GM23338 (cell line): ENCODE measurements at regions not wholly inside any gene's neighbourhood (a gene's known extent, or its start where the extent isn't known, plus 50 kb on each side); places are given as distances from the start of the nearest gene placed in this dataset.

Source experiments
- ATAC-seq: fragments of 200-7000 bp; cut with Tn5 transposase; 3 replicates; pipeline ENCODE4 v1.9.1; 2020
- DNase-seq: peaks from one replicate; pipeline ENCODE4 v3.0.0-alpha.2; 2015; ENCODE audit warnings: low spot score
- H2AFZ ChIP-seq: fragments of 200-600 bp; sonication (generic); 2 replicates; pipeline ENCODE4 v1.8.0; 2016; ENCODE audit warnings: antibody characterized with exemption, mild to moderate bottlenecking, moderate library complexity
- H3F3A ChIP-seq: fragments of 200-600 bp; sonication (generic); replicated peaks from 2 replicates; pipeline ENCODE4 v1.8.0; 2017; ENCODE audit warnings: antibody characterized with exemption, mixed run types, low read depth
- H3K27ac ChIP-seq: fragments of 200-600 bp; sonication (generic); 2 replicates; pipeline ENCODE4 v1.6.1; 2016; ENCODE audit warnings: low read depth
- H3K27me3 ChIP-seq: fragments of 200-600 bp; sonication (generic); 2 replicates; pipeline ENCODE4 v1.8.0; 2016; ENCODE audit warnings: mild to moderate bottlenecking, mixed run types, moderate library complexity; ENCODE audit not compliant: insufficient read depth
- H3K36me3 ChIP-seq: fragments of 200-600 bp; sonication (generic); 2 replicates; pipeline ENCODE4 v1.8.0; 2016; ENCODE audit warnings: mild to moderate bottlenecking; ENCODE audit not compliant: insufficient read depth
- H3K4me1 ChIP-seq: fragments of 200-600 bp; sonication (generic); 2 replicates; pipeline ENCODE4 v1.8.0; 2016; ENCODE audit warnings: mild to moderate bottlenecking, moderate library complexity; ENCODE audit not compliant: insufficient read depth
- H3K4me2 ChIP-seq: fragments of 200-600 bp; sonication (generic); 2 replicates; pipeline ENCODE4 v1.7.1; 2017; ENCODE audit warnings: mixed run types
- H3K4me3 ChIP-seq: fragments of 200-600 bp; sonication (generic); 2 replicates; pipeline ENCODE4 v1.6.1; 2016; ENCODE audit warnings: mixed run types
- H3K79me2 ChIP-seq: fragments of 200-600 bp; sonication (generic); replicated peaks from 2 replicates; pipeline ENCODE4 v1.8.0; 2017; ENCODE audit warnings: mild to moderate bottlenecking; ENCODE audit not compliant: insufficient read depth
- H3K9me2 ChIP-seq: fragments of 200-600 bp; sonication (generic); 2 replicates; pipeline ENCODE4 v1.8.0; 2017; ENCODE audit not compliant: insufficient read depth
- H4K20me1 ChIP-seq: fragments of 200-600 bp; sonication (generic); replicated peaks from 2 replicates; pipeline ENCODE4 v1.8.0; 2017; ENCODE audit warnings: mild to moderate bottlenecking; ENCODE audit not compliant: insufficient read depth
- H3K27ac Mint-ChIP-seq: 2 replicates; pipeline ENCODE4 v1.8.0; 2020; ENCODE audit warnings: inconsistent platforms, mild to moderate bottlenecking, moderate library complexity, mixed read lengths
- H3K27me3 Mint-ChIP-seq: 3 replicates; pipeline ENCODE4 v1.8.0; 2022; ENCODE audit warnings: low read depth, mild to moderate bottlenecking, moderate library complexity, mixed read lengths, inconsistent platforms; ENCODE audit not compliant: insufficient read depth, poor library complexity
- H3K36me3 Mint-ChIP-seq: 3 replicates; pipeline ENCODE4 v1.8.0; 2021; ENCODE audit warnings: low read depth, mild to moderate bottlenecking, inconsistent platforms, moderate library complexity, mixed read lengths
- H3K4me1 Mint-ChIP-seq: 3 replicates; pipeline ENCODE4 v1.8.0; 2020; ENCODE audit warnings: mild to moderate bottlenecking, inconsistent platforms, mixed read lengths
- H3K4me3 Mint-ChIP-seq: 3 replicates; pipeline ENCODE4 v1.8.0; 2021; ENCODE audit warnings: moderate library complexity, mild to moderate bottlenecking, inconsistent platforms, mixed read lengths
- H3K9me3 Mint-ChIP-seq: 3 replicates; pipeline ENCODE4 v1.8.0; 2020; ENCODE audit warnings: moderate library complexity, mild to moderate bottlenecking, inconsistent platforms, mixed read lengths
- EZH2 ChIP-seq: fragments of 200-600 bp; sonication (generic); IDR thresholded peaks from one replicate; pipeline ENCODE4 v1.8.0; 2017; ENCODE audit warnings: antibody characterized with exemption, mild to moderate bottlenecking, low read depth; ENCODE audit not compliant: unreplicated experiment
- EZH2phosphoT487 ChIP-seq: fragments of 200-600 bp; sonication (generic); IDR thresholded peaks from one replicate; pipeline ENCODE4 v1.8.1; 2018; ENCODE audit warnings: antibody characterized with exemption; ENCODE audit not compliant: unreplicated experiment
- JUNB ChIP-seq: IDR thresholded peaks from one replicate; pipeline ENCODE4 v1.6.1; 2016; ENCODE audit warnings: antibody characterized with exemption; ENCODE audit not compliant: unreplicated experiment
- NANOG ChIP-seq: IDR thresholded peaks from 2 replicates; pipeline ENCODE4 v1.6.1; 2016; ENCODE audit warnings: antibody characterized with exemption, borderline replicate concordance
- POLR2AphosphoS5 ChIP-seq: IDR thresholded peaks from 2 replicates; pipeline ENCODE4 v1.6.1; 2016; ENCODE audit warnings: antibody characterized with exemption, low read depth
- STAT1 ChIP-seq: IDR thresholded peaks from one replicate; pipeline ENCODE4 v1.6.1; 2016; ENCODE audit warnings: antibody characterized with exemption; ENCODE audit not compliant: unreplicated experiment
- ZNF114 ChIP-seq: fragments of 250-450 bp; sonication (Bioruptor Pico); IDR thresholded peaks from 2 replicates; pipeline ENCODE4 v1.5.0; 2020; ENCODE audit warnings: mild to moderate bottlenecking, moderate library complexity
- ZNF331 ChIP-seq: fragments of 250-450 bp; sonication (Bioruptor Pico); IDR thresholded peaks from 2 replicates; pipeline ENCODE4 v1.5.0; 2020; ENCODE audit warnings: low read depth, mild to moderate bottlenecking, moderate library complexity
- TF ChIP-seq, protein P1 (sequence below), 2 experiments: fragments of 200-600 bp in 1 of 2; sonication (generic) in 1 of 2; conservative IDR thresholded peaks; 2 replicates each; pipeline versions ENCODE4 v1.5.1 to v1.6.1; 2016 to 2017; ENCODE audit warnings: antibody characterized with exemption in 2 of 2, low read depth in 2 of 2, mild to moderate bottlenecking in 2 of 2, moderate library complexity in 1 of 2
- TF ChIP-seq, protein P2 (sequence below): IDR thresholded peaks from one replicate; pipeline ENCODE4 v1.6.1; 2018; ENCODE audit warnings: antibody characterized with exemption; ENCODE audit not compliant: unreplicated experiment
- TF ChIP-seq, protein P3 (sequence below): IDR thresholded peaks from 2 replicates; pipeline ENCODE4 v1.6.1; 2016; ENCODE audit warnings: antibody characterized with exemption

DNA sequence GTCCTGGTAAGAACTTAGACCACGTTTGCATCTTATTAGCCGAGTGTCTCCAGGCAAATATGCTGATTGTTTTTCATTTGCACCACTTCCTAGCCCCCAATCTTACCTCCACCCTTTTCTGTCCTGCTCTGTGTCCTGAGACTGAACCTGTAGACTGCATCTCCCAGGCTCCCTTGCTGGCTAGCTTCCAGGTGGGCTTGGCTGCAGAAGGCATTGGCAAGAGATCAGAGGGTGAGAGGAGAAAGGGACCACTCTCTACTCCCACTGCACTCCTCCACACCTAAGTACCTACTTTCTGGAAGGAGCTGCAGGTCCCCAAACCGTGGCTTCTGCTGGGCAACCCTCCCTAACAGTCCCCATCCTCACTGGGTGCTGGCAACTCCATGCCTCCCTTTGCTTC is 59.9 kb upstream of the XPA start:
- H3K4me3 ChIP-seq, result no peak overlapping the region
- peaks cover 21% of the 10 kb centered on the region for H3K27me3 Mint-ChIP-seq
- no peak overlapping the region for H3K4me3 Mint-ChIP-seq
- H3F3A ChIP-seq, result no peaks in the 10 kb centered on the region
- no peak for ATAC-seq
- no peak overlapping the region for H3K27ac ChIP-seq
- H3K9me3 Mint-ChIP-seq, result peaks cover 9% of the 10 kb centered on the region; the same call in 2 of the 3 replicates
- no peak overlapping the region for H3K4me2 ChIP-seq
- no peak overlapping the region for H3K27ac Mint-ChIP-seq
- no peak for DNase-seq
- H3K79me2 ChIP-seq, result no peaks in the 10 kb centered on the region
- no peak overlapping the region for H2AFZ ChIP-seq
- no peaks in the 10 kb centered on the region for H4K20me1 ChIP-seq
- H3K36me3 ChIP-seq, result no peaks in the 10 kb centered on the region
- H3K27me3 ChIP-seq, result no peaks in the 10 kb centered on the region
- TF ChIP-seq STAT1 (no peak), ZNF114 (CRISPR knock-in tag) (no peak), EZH2phosphoT487 (no peak), NANOG (no peak), JUNB (no peak)
- TF ChIP-seq, protein P1, sequence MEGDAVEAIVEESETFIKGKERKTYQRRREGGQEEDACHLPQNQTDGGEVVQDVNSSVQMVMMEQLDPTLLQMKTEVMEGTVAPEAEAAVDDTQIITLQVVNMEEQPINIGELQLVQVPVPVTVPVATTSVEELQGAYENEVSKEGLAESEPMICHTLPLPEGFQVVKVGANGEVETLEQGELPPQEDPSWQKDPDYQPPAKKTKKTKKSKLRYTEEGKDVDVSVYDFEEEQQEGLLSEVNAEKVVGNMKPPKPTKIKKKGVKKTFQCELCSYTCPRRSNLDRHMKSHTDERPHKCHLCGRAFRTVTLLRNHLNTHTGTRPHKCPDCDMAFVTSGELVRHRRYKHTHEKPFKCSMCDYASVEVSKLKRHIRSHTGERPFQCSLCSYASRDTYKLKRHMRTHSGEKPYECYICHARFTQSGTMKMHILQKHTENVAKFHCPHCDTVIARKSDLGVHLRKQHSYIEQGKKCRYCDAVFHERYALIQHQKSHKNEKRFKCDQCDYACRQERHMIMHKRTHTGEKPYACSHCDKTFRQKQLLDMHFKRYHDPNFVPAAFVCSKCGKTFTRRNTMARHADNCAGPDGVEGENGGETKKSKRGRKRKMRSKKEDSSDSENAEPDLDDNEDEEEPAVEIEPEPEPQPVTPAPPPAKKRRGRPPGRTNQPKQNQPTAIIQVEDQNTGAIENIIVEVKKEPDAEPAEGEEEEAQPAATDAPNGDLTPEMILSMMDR (conservative IDR thresholded peaks at IDR 0.05; ENCODE audit: low read depth in 2 of 2), result no peak
- TF ChIP-seq, protein P2, sequence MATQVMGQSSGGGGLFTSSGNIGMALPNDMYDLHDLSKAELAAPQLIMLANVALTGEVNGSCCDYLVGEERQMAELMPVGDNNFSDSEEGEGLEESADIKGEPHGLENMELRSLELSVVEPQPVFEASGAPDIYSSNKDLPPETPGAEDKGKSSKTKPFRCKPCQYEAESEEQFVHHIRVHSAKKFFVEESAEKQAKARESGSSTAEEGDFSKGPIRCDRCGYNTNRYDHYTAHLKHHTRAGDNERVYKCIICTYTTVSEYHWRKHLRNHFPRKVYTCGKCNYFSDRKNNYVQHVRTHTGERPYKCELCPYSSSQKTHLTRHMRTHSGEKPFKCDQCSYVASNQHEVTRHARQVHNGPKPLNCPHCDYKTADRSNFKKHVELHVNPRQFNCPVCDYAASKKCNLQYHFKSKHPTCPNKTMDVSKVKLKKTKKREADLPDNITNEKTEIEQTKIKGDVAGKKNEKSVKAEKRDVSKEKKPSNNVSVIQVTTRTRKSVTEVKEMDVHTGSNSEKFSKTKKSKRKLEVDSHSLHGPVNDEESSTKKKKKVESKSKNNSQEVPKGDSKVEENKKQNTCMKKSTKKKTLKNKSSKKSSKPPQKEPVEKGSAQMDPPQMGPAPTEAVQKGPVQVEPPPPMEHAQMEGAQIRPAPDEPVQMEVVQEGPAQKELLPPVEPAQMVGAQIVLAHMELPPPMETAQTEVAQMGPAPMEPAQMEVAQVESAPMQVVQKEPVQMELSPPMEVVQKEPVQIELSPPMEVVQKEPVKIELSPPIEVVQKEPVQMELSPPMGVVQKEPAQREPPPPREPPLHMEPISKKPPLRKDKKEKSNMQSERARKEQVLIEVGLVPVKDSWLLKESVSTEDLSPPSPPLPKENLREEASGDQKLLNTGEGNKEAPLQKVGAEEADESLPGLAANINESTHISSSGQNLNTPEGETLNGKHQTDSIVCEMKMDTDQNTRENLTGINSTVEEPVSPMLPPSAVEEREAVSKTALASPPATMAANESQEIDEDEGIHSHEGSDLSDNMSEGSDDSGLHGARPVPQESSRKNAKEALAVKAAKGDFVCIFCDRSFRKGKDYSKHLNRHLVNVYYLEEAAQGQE, result no peak
- 0 out of 3 replicates have a peak, but pooled peaks cover 3% of the 10 kb centered on the region for H3K36me3 Mint-ChIP-seq
- no peaks in the 10 kb centered on the region for H3K4me1 ChIP-seq
- H3K4me1 Mint-ChIP-seq, result no peaks in the 10 kb centered on the region
- no peaks in the 10 kb centered on the region for H3K9me2 ChIP-seq

DNA sequence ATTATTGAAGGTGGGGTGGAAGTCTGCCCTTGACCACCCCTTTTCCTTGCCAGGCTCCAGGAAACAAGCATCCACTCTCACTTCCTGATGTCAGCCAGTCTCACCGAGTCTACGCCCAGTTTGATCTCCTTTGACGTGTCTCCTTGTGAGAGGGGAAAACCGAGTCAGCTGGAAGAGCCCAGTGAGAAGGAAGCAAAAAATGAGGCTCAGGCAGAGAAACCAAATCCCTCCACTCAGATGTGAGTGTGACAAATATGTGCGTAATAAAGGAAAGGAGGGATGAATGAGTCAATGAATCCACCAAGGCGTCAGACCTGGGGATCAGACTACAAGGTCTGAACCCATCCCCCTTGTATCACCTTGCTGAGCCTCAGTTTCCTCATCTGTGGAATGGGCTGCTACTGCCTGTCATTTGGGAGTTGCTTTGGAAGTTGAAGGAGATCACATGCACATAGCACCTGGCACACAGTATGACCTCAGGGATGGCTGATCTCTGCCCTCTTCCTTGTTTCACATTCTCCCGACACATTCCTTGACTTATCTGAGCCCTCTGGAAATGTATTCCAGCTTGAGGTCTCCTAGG is 61.3 kb upstream of the XPA start:
- H3K4me3 ChIP-seq, result no peak overlapping the region
- no peak overlapping the region for H2AFZ ChIP-seq
- no peaks in the 10 kb centered on the region for H3K79me2 ChIP-seq
- no peak for DNase-seq
- H3K9me3 Mint-ChIP-seq, result peaks cover 7% of the 10 kb centered on the region; the same call in 2 of the 3 replicates
- no peaks in the 10 kb centered on the region for H3K27me3 ChIP-seq
- ATAC-seq, result no peak
- TF ChIP-seq, protein P2, result no peak
- no peak for TF ChIP-seq EZH2
- TF ChIP-seq STAT1, result no peak
- TF ChIP-seq ZNF331 (CRISPR knock-in tag), result no peak
- TF ChIP-seq ZNF114 (CRISPR knock-in tag), result no peak
- no peak for TF ChIP-seq NANOG
- TF ChIP-seq, protein P1 (conservative IDR thresholded peaks at IDR 0.05; ENCODE audit: low read depth in 2 of 2), result no peak
- TF ChIP-seq EZH2phosphoT487, result no peak
- TF ChIP-seq, protein P3, sequence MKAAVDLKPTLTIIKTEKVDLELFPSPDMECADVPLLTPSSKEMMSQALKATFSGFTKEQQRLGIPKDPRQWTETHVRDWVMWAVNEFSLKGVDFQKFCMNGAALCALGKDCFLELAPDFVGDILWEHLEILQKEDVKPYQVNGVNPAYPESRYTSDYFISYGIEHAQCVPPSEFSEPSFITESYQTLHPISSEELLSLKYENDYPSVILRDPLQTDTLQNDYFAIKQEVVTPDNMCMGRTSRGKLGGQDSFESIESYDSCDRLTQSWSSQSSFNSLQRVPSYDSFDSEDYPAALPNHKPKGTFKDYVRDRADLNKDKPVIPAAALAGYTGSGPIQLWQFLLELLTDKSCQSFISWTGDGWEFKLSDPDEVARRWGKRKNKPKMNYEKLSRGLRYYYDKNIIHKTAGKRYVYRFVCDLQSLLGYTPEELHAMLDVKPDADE, result no peak
- no peak for TF ChIP-seq POLR2AphosphoS5
- H4K20me1 ChIP-seq, result no peaks in the 10 kb centered on the region
- H3K36me3 Mint-ChIP-seq, result 0 out of 3 replicates have a peak, but pooled peaks cover 3% of the 10 kb centered on the region
- no peaks in the 10 kb centered on the region for H3K4me1 Mint-ChIP-seq
- no peaks in the 10 kb centered on the region for H3K9me2 ChIP-seq
- no peak overlapping the region for H3K27ac ChIP-seq
- peaks cover 21% of the 10 kb centered on the region for H3K27me3 Mint-ChIP-seq
- no peaks in the 10 kb centered on the region for H3K36me3 ChIP-seq
- H3F3A ChIP-seq, result no peaks in the 10 kb centered on the region
- no peaks in the 10 kb centered on the region for H3K4me1 ChIP-seq
- H3K4me3 Mint-ChIP-seq, result no peak overlapping the region
- no peak overlapping the region for H3K4me2 ChIP-seq
- H3K27ac Mint-ChIP-seq, result no peak overlapping the region
